ENCODE measurements at regions not wholly inside any gene's neighbourhood (a gene's known extent, or its start where the extent isn't known, plus 50 kb on each side); places are given as distances from the start of the nearest gene placed in this dataset.
"Not testable (repeated sequence)": the region's sequence is repeated elsewhere in the genome, so short reads cannot be mapped to it uniquely, and the experiment has no call there.

GRCh38 chr15:31696509-31696908 is 333.8 kb upstream of the CHRNA7 start:
- TF ChIP-seq CTCF (conservative IDR thresholded peaks at IDR 0.05 in 1 of 2, IDR thresholded peaks at IDR 0.05 in 1 of 2; ENCODE audit: low read depth in 1 of 2, low read length in 2 of 2); EZH2 (IDR thresholded peaks at IDR 0.05; ENCODE audit: low read length, missing control alignments): not testable (repeated sequence)
